GM23338 (cell line): ENCODE measurements at regions not wholly inside any gene's neighbourhood (a gene's known extent, or its start where the extent isn't known, plus 50 kb on each side); places are given as distances from the start of the nearest gene placed in this dataset.
A peak's percentile ranks its signal among the peaks of the same experiment; 100 is the strongest.

Experiments used
- ATAC-seq: fragments of 200-7000 bp; cut with Tn5 transposase; 3 replicates; pipeline ENCODE4 v1.9.1; 2020
- DNase-seq: peaks from one replicate; pipeline ENCODE4 v3.0.0-alpha.2; 2015; ENCODE audit warnings: low spot score
- H2AFZ ChIP-seq: fragments of 200-600 bp; sonication (generic); 2 replicates; pipeline ENCODE4 v1.8.0; 2016; ENCODE audit warnings: antibody characterized with exemption, mild to moderate bottlenecking, moderate library complexity
- H3F3A ChIP-seq: fragments of 200-600 bp; sonication (generic); replicated peaks from 2 replicates; pipeline ENCODE4 v1.8.0; 2017; ENCODE audit warnings: antibody characterized with exemption, mixed run types, low read depth
- H3K27ac ChIP-seq: fragments of 200-600 bp; sonication (generic); 2 replicates; pipeline ENCODE4 v1.6.1; 2016; ENCODE audit warnings: low read depth
- H3K27me3 ChIP-seq: fragments of 200-600 bp; sonication (generic); 2 replicates; pipeline ENCODE4 v1.8.0; 2016; ENCODE audit warnings: mild to moderate bottlenecking, mixed run types, moderate library complexity; ENCODE audit not compliant: insufficient read depth
- H3K36me3 ChIP-seq: fragments of 200-600 bp; sonication (generic); 2 replicates; pipeline ENCODE4 v1.8.0; 2016; ENCODE audit warnings: mild to moderate bottlenecking; ENCODE audit not compliant: insufficient read depth
- H3K4me1 ChIP-seq: fragments of 200-600 bp; sonication (generic); 2 replicates; pipeline ENCODE4 v1.8.0; 2016; ENCODE audit warnings: mild to moderate bottlenecking, moderate library complexity; ENCODE audit not compliant: insufficient read depth
- H3K4me2 ChIP-seq: fragments of 200-600 bp; sonication (generic); 2 replicates; pipeline ENCODE4 v1.7.1; 2017; ENCODE audit warnings: mixed run types
- H3K4me3 ChIP-seq: fragments of 200-600 bp; sonication (generic); 2 replicates; pipeline ENCODE4 v1.6.1; 2016; ENCODE audit warnings: mixed run types
- H3K79me2 ChIP-seq: fragments of 200-600 bp; sonication (generic); replicated peaks from 2 replicates; pipeline ENCODE4 v1.8.0; 2017; ENCODE audit warnings: mild to moderate bottlenecking; ENCODE audit not compliant: insufficient read depth
- H3K9me2 ChIP-seq: fragments of 200-600 bp; sonication (generic); 2 replicates; pipeline ENCODE4 v1.8.0; 2017; ENCODE audit not compliant: insufficient read depth
- H4K20me1 ChIP-seq: fragments of 200-600 bp; sonication (generic); replicated peaks from 2 replicates; pipeline ENCODE4 v1.8.0; 2017; ENCODE audit warnings: mild to moderate bottlenecking; ENCODE audit not compliant: insufficient read depth
- H3K27ac Mint-ChIP-seq: 2 replicates; pipeline ENCODE4 v1.8.0; 2020; ENCODE audit warnings: inconsistent platforms, mild to moderate bottlenecking, moderate library complexity, mixed read lengths
- H3K27me3 Mint-ChIP-seq: 3 replicates; pipeline ENCODE4 v1.8.0; 2022; ENCODE audit warnings: low read depth, mild to moderate bottlenecking, moderate library complexity, mixed read lengths, inconsistent platforms; ENCODE audit not compliant: insufficient read depth, poor library complexity
- H3K36me3 Mint-ChIP-seq: 3 replicates; pipeline ENCODE4 v1.8.0; 2021; ENCODE audit warnings: low read depth, mild to moderate bottlenecking, inconsistent platforms, moderate library complexity, mixed read lengths
- H3K4me1 Mint-ChIP-seq: 3 replicates; pipeline ENCODE4 v1.8.0; 2020; ENCODE audit warnings: mild to moderate bottlenecking, inconsistent platforms, mixed read lengths
- H3K4me3 Mint-ChIP-seq: 3 replicates; pipeline ENCODE4 v1.8.0; 2021; ENCODE audit warnings: moderate library complexity, mild to moderate bottlenecking, inconsistent platforms, mixed read lengths
- H3K9me3 Mint-ChIP-seq: 3 replicates; pipeline ENCODE4 v1.8.0; 2020; ENCODE audit warnings: moderate library complexity, mild to moderate bottlenecking, inconsistent platforms, mixed read lengths
- CREB1 ChIP-seq: fragments of 250-450 bp; sonication (Bioruptor Pico); IDR thresholded peaks from 2 replicates; pipeline ENCODE4 v1.5.0; 2020; ENCODE audit warnings: low read depth, mild to moderate bottlenecking, moderate library complexity
- CTCF ChIP-seq, 2 experiments: fragments of 200-600 bp in 1 of 2; sonication (generic) in 1 of 2; conservative IDR thresholded peaks; 2 replicates each; pipeline versions ENCODE4 v1.5.1 to v1.6.1; 2016 to 2017; ENCODE audit warnings: antibody characterized with exemption in 2 of 2, low read depth in 2 of 2, mild to moderate bottlenecking in 2 of 2, moderate library complexity in 1 of 2
- ETS1 ChIP-seq: IDR thresholded peaks from 2 replicates; pipeline ENCODE4 v1.6.1; 2016; ENCODE audit warnings: antibody characterized with exemption
- EZH2 ChIP-seq: fragments of 200-600 bp; sonication (generic); IDR thresholded peaks from one replicate; pipeline ENCODE4 v1.8.0; 2017; ENCODE audit warnings: antibody characterized with exemption, mild to moderate bottlenecking, low read depth; ENCODE audit not compliant: unreplicated experiment
- EZH2phosphoT487 ChIP-seq: fragments of 200-600 bp; sonication (generic); IDR thresholded peaks from one replicate; pipeline ENCODE4 v1.8.1; 2018; ENCODE audit warnings: antibody characterized with exemption; ENCODE audit not compliant: unreplicated experiment
- JUNB ChIP-seq: IDR thresholded peaks from one replicate; pipeline ENCODE4 v1.6.1; 2016; ENCODE audit warnings: antibody characterized with exemption; ENCODE audit not compliant: unreplicated experiment
- NANOG ChIP-seq: IDR thresholded peaks from 2 replicates; pipeline ENCODE4 v1.6.1; 2016; ENCODE audit warnings: antibody characterized with exemption, borderline replicate concordance
- POLR2AphosphoS5 ChIP-seq: IDR thresholded peaks from 2 replicates; pipeline ENCODE4 v1.6.1; 2016; ENCODE audit warnings: antibody characterized with exemption, low read depth
- REST ChIP-seq: IDR thresholded peaks from one replicate; pipeline ENCODE4 v1.6.1; 2018; ENCODE audit warnings: antibody characterized with exemption; ENCODE audit not compliant: unreplicated experiment
- ZNF114 ChIP-seq: fragments of 250-450 bp; sonication (Bioruptor Pico); IDR thresholded peaks from 2 replicates; pipeline ENCODE4 v1.5.0; 2020; ENCODE audit warnings: mild to moderate bottlenecking, moderate library complexity
- ZNF331 ChIP-seq: fragments of 250-450 bp; sonication (Bioruptor Pico); IDR thresholded peaks from 2 replicates; pipeline ENCODE4 v1.5.0; 2020; ENCODE audit warnings: low read depth, mild to moderate bottlenecking, moderate library complexity
- ZNF462 ChIP-seq: fragments of 250-450 bp; sonication (Bioruptor Pico); IDR thresholded peaks from 2 replicates; pipeline ENCODE4 v1.5.0; 2020; ENCODE audit warnings: mild to moderate bottlenecking, moderate library complexity

- Mint-ChIP-seq H3K4me1 (peaks cover 2% of the 10 kb centered on the region; the same call in 1 of the 3 replicates), H3K27me3 (no peaks in the 10 kb centered on the region), H3K4me3 (no peak overlapping the region), H3K9me3 (no peaks in the 10 kb centered on the region), H3K36me3 (no peaks in the 10 kb centered on the region), H3K27ac (no peak overlapping the region)
- ATAC-seq (peak; percentile 55), DNase-seq (peak; percentile 15)
- Histone ChIP-seq H3K79me2 (no peaks in the 10 kb centered on the region), H3K27me3 (no peaks in the 10 kb centered on the region), H3K4me3 (no peak overlapping the region), H4K20me1 (no peaks in the 10 kb centered on the region), H3K9me2 (no peaks in the 10 kb centered on the region), H3K27ac (no peak overlapping the region), H2AFZ (no peak overlapping the region), H3K36me3 (no peaks in the 10 kb centered on the region), H3K4me2 (no peak overlapping the region), H3K4me1 (no peaks in the 10 kb centered on the region), H3F3A (no peaks in the 10 kb centered on the region)
- TF ChIP-seq NANOG (no peak), JUNB (no peak), ZNF331 (CRISPR knock-in tag) (no peak), ZNF462 (CRISPR knock-in tag) (no peak), ZNF114 (CRISPR knock-in tag) (no peak), POLR2AphosphoS5 (no peak), ETS1 (no peak), CREB1 (no peak), EZH2phosphoT487 (no peak), EZH2 (no peak), REST (no peak), CTCF (conservative IDR thresholded peaks at IDR 0.05; ENCODE audit: low read depth in 2 of 2) (no peak)
These were observed 84.7 kb downstream of the FAM76B start for GRCh38 chr11:95704865-95705264.
